ENCODE measurements at regions not wholly inside any gene's neighbourhood (a gene's known extent, or its start where the extent isn't known, plus 50 kb on each side); places are given as distances from the start of the nearest gene placed in this dataset.
"Not testable (repeated sequence)": the region's sequence is repeated elsewhere in the genome, so short reads cannot be mapped to it uniquely, and the experiment has no call there.

GRCh38 chrX:77160301-77160700 lies 286.9 kb upstream of the FGF16 start:
- peak in 1 of 2 donors; percentile 12 for DNase-seq (ENCODE audit: low read depth in 2 of 2)

- DNase-seq (ENCODE audit: low read depth in 2 of 2): no peak
Observed at GRCh38 chrX:77162777-77163176, 284.4 kb upstream of the FGF16 start.

GRCh38 chrX:77167993-77168392 lies 279.2 kb upstream of the FGF16 start:
- peak; percentile 64 to 70 for DNase-seq (ENCODE audit: low read depth in 2 of 2)

- peak in 1 of 2 donors; percentile 32 for DNase-seq (ENCODE audit: low read depth in 2 of 2)
Observed at GRCh38 chrX:77174680-77175519, 272.3 kb upstream of the FGF16 start.

GRCh38 chrX:77200663-77201062 lies 246.5 kb upstream of the FGF16 start:
- DNase-seq (ENCODE audit: low read depth in 2 of 2): no peak

GRCh38 chrX:77223046-77223445 lies 224.1 kb upstream of the FGF16 start:
- no peak for DNase-seq (ENCODE audit: low read depth in 2 of 2)

- DNase-seq (ENCODE audit: low read depth in 2 of 2): no peak
Observed at GRCh38 chrX:77264490-77264889, 182.7 kb upstream of the FGF16 start.

GRCh38 chrX:77275392-77275791 lies 171.8 kb upstream of the FGF16 start:
- no peak for DNase-seq (ENCODE audit: low read depth in 2 of 2)

- no peak for DNase-seq (ENCODE audit: low read depth in 2 of 2)
Observed at GRCh38 chrX:77276742-77277141, 170.4 kb upstream of the FGF16 start.

- DNase-seq (ENCODE audit: low read depth in 2 of 2): no peak
Observed at GRCh38 chrX:77277911-77278310, 169.3 kb upstream of the FGF16 start.

GRCh38 chrX:77279373-77279772 lies 167.8 kb upstream of the FGF16 start:
- DNase-seq (ENCODE audit: low read depth in 2 of 2): not testable (repeated sequence)

GRCh38 chrX:77293331-77293995 lies 153.7 kb upstream of the FGF16 start:
- DNase-seq (ENCODE audit: low read depth in 2 of 2): no peak

- no peak for DNase-seq (ENCODE audit: low read depth in 2 of 2)
Observed at GRCh38 chrX:77298296-77298695, 148.9 kb upstream of the FGF16 start.

GRCh38 chrX:77298790-77299189 lies 148.4 kb upstream of the FGF16 start:
- DNase-seq (ENCODE audit: low read depth in 2 of 2): no peak

GRCh38 chrX:77299549-77299948 lies 147.6 kb upstream of the FGF16 start:
- DNase-seq (ENCODE audit: low read depth in 2 of 2): no peak

GRCh38 chrX:77342004-77342403 lies 105.2 kb upstream of the FGF16 start:
- DNase-seq (ENCODE audit: low read depth in 2 of 2): no peak

GRCh38 chrX:77346859-77347258 lies 100.3 kb upstream of the FGF16 start:
- DNase-seq (ENCODE audit: low read depth in 2 of 2): no peak

GRCh38 chrX:77347572-77347971 lies 99.6 kb upstream of the FGF16 start:
- DNase-seq (ENCODE audit: low read depth in 2 of 2): no peak

GRCh38 chrX:77389891-77390290 lies 57.3 kb upstream of the FGF16 start:
- no peak for DNase-seq (ENCODE audit: low read depth in 2 of 2)

GRCh38 chrX:77390365-77390764 lies 56.8 kb upstream of the FGF16 start:
- not testable (repeated sequence) for DNase-seq (ENCODE audit: low read depth in 2 of 2)

GRCh38 chrX:77396781-77397180 lies 50.4 kb upstream of the FGF16 start:
- DNase-seq (ENCODE audit: low read depth in 2 of 2): no peak

Data from dermis microvascular lymphatic vessel endothelial cell (primary cell).